H1 (cell line): ENCODE measurements at regions not wholly inside any gene's neighbourhood (a gene's known extent, or its start where the extent isn't known, plus 50 kb on each side); places are given as distances from the start of the nearest gene placed in this dataset.

Source experiments
- CTCF ChIA-PET: fragments of 300-600 bp; sonication (Branson Sonifier 250); formaldehyde crosslinking; loops from one replicate; lab custom pipeline; 2021; ENCODE audit not compliant: partially characterized antibody; lab: Charles Lee
- POLR2A ChIA-PET: fragments of 300-600 bp; sonication (Branson Sonifier 250); formaldehyde crosslinking; loops from one replicate; lab custom pipeline; 2021; ENCODE audit warnings: inconsistent platforms; ENCODE audit not compliant: partially characterized antibody; lab: Charles Lee
- DNase-seq, 2 experiments: peaks; one replicate each; pipeline versions ENCODE4 v3.0.0 to v3.0.0-alpha.2; 2010 to 2022; ENCODE audit warnings: low spot score in 2 of 2, low read depth in 1 of 2, mixed read lengths in 1 of 2
- FAIRE-seq: peaks from 2 replicates; lab custom pipeline; 2011; peaks lifted over from hg19 to GRCh38; lab: Jason Lieb, UNC
- H2AFZ ChIP-seq: 2 replicates; pipeline ENCODE4 v1.8.1; 2012; ENCODE audit warnings: low read length, inconsistent platforms
- H2AK5ac ChIP-seq: 2 replicates; pipeline ENCODE4 v1.6.1; 2013; ENCODE audit warnings: low read depth, low read length
- H2BK120ac ChIP-seq: replicated peaks from 2 replicates; pipeline ENCODE3; 2013; ENCODE audit warnings: low read depth, low read length, inconsistent platforms
- H2BK12ac ChIP-seq: 2 replicates; pipeline ENCODE4 v1.6.1; 2013; ENCODE audit warnings: low read depth, low read length
- H2BK15ac ChIP-seq: 2 replicates; pipeline ENCODE4 v1.6.1; 2013; ENCODE audit warnings: low read length
- H2BK20ac ChIP-seq: 2 replicates; pipeline ENCODE4 v1.6.1; 2013; ENCODE audit warnings: low read length
- H2BK5ac ChIP-seq: 2 replicates; pipeline ENCODE4 v1.6.1; 2013; ENCODE audit warnings: low read depth, low read length
- H3K14ac ChIP-seq: 2 replicates; pipeline ENCODE4 v1.6.1; 2013; ENCODE audit warnings: inconsistent platforms; ENCODE audit not compliant: insufficient read length
- H3K18ac ChIP-seq: 2 replicates; pipeline ENCODE4 v1.6.1; 2013; ENCODE audit warnings: low read length; ENCODE audit errors: extremely low read depth
- H3K23ac ChIP-seq: 2 replicates; pipeline ENCODE4 v1.6.1; 2013; ENCODE audit warnings: inconsistent platforms; ENCODE audit not compliant: insufficient read length
- H3K23me2 ChIP-seq: 2 replicates; pipeline ENCODE4 v1.6.1; 2013; ENCODE audit warnings: low read depth, low read length
- H3K27ac ChIP-seq: 2 replicates; pipeline ENCODE4 v1.6.1; 2011; ENCODE audit warnings: low read depth, low read length, inconsistent platforms
- H3K27me3 ChIP-seq, 4 experiments: replicated peaks in 1 of 4; 1 replicate in 1 of 4; 2 replicates in 3 of 4; pipeline versions ENCODE4 v1.6.1 to v1.8.1; 2011 to 2013; ENCODE audit warnings: low read length in 3 of 4, mild to moderate bottlenecking in 3 of 4, inconsistent platforms in 2 of 4, mixed read lengths in 2 of 4, moderate library complexity in 1 of 4; ENCODE audit not compliant: control insufficient read depth in 3 of 4, insufficient read depth in 3 of 4; ENCODE audit errors: extremely low read depth in 1 of 4
- H3K36me3 ChIP-seq, 4 experiments: 2 replicates each; pipeline versions ENCODE4 v1.6.1 to v1.8.1; 2011 to 2013; ENCODE audit warnings: mild to moderate bottlenecking in 4 of 4, low read length in 3 of 4, moderate library complexity in 2 of 4, control low read depth in 1 of 4, inconsistent platforms in 1 of 4; ENCODE audit not compliant: insufficient read depth in 4 of 4, control insufficient read depth in 2 of 4
- H3K4ac ChIP-seq: replicated peaks from 2 replicates; pipeline ENCODE3; 2013; ENCODE audit warnings: low read length, low read depth, mixed read lengths, inconsistent platforms; ENCODE audit not compliant: insufficient read length
- H3K4me1 ChIP-seq, 4 experiments: replicated peaks in 1 of 4; 1 replicate in 1 of 4; 2 replicates in 3 of 4; pipeline versions ENCODE4 v1.6.1 to v1.8.1; 2011 to 2013; ENCODE audit warnings: low read length in 3 of 4, inconsistent platforms in 2 of 4, mixed read lengths in 1 of 4; ENCODE audit not compliant: insufficient read depth in 4 of 4, control insufficient read depth in 3 of 4
- H3K4me2 ChIP-seq, 2 experiments: 2 replicates each; pipeline versions ENCODE4 v1.6.1 to v1.8.1; 2011 to 2013; ENCODE audit warnings: low read depth in 2 of 2, low read length in 2 of 2, control low read depth in 1 of 2, inconsistent platforms in 1 of 2, mild to moderate bottlenecking in 1 of 2; ENCODE audit not compliant: insufficient read depth in 1 of 2
- H3K4me3 ChIP-seq, 4 experiments: fragments of 200-600, 300-600 bp in 1 of 4; sonication (generic), shearing (Covaris generic), sonication (Bioruptor Twin) in 1 of 4; 2 replicates each; pipeline versions ENCODE4 v1.5.1 to v1.8.1; 2011 to 2016; ENCODE audit warnings: low read length in 4 of 4, low read depth in 3 of 4, control low read depth in 2 of 4, inconsistent platforms in 2 of 4, mild to moderate bottlenecking in 2 of 4, mixed read lengths in 1 of 4, moderate library complexity in 1 of 4; ENCODE audit not compliant: insufficient read depth in 2 of 4; ENCODE audit errors: extremely low read depth in 1 of 4
- H3K56ac ChIP-seq: replicated peaks from 2 replicates; pipeline ENCODE3; 2013; ENCODE audit warnings: low read depth, mild to moderate bottlenecking, mixed read lengths, low read length, inconsistent platforms; ENCODE audit not compliant: insufficient read length
- H3K79me1 ChIP-seq: 2 replicates; pipeline ENCODE4 v1.6.1; 2013; ENCODE audit warnings: low read depth, low read length, control low read depth
- H3K79me2 ChIP-seq, 2 experiments: 2 replicates each; pipeline versions ENCODE4 v1.6.1 to v1.8.1; 2012 to 2013; ENCODE audit warnings: low read length in 2 of 2, mild to moderate bottlenecking in 2 of 2, inconsistent platforms in 1 of 2; ENCODE audit not compliant: insufficient read depth in 2 of 2, control insufficient read depth in 1 of 2
- H3K9ac ChIP-seq, 4 experiments: replicated peaks in 1 of 4; 1 replicate in 1 of 4; 2 replicates in 3 of 4; pipeline versions ENCODE4 v1.6.1 to v1.8.1; 2011 to 2013; ENCODE audit warnings: low read depth in 3 of 4, low read length in 3 of 4, control low read depth in 2 of 4, mild to moderate bottlenecking in 2 of 4, moderate library complexity in 2 of 4, inconsistent platforms in 1 of 4; ENCODE audit errors: extremely low read depth in 1 of 4
- H3K9me3 ChIP-seq, 2 experiments: 2 replicates each; pipeline versions ENCODE4 v1.6.1 to v1.8.1; 2012 to 2013; ENCODE audit warnings: mild to moderate bottlenecking in 2 of 2, moderate library complexity in 2 of 2, control low read depth in 1 of 2, inconsistent platforms in 1 of 2, low read depth in 1 of 2, low read length in 1 of 2, mixed read lengths in 1 of 2; ENCODE audit not compliant: insufficient read depth in 2 of 2
- H4K20me1 ChIP-seq, 2 experiments: replicated peaks in 1 of 2; 2 replicates each; pipeline versions ENCODE3 to v1.8.1; 2011 to 2013; ENCODE audit warnings: inconsistent platforms in 2 of 2, low read length in 2 of 2, mild to moderate bottlenecking in 1 of 2; ENCODE audit not compliant: insufficient read depth in 2 of 2, control insufficient read depth in 1 of 2
- H4K5ac ChIP-seq: 2 replicates; pipeline ENCODE4 v1.6.1; 2013; ENCODE audit warnings: low read length, low read depth, mixed read lengths, inconsistent platforms; ENCODE audit not compliant: insufficient read length
- H4K8ac ChIP-seq: 2 replicates; pipeline ENCODE4 v1.8.0; 2013; ENCODE audit warnings: mild to moderate bottlenecking, moderate library complexity, low read length, inconsistent platforms; ENCODE audit not compliant: insufficient read depth; ENCODE audit errors: extremely low read depth
- H4K91ac ChIP-seq: replicated peaks from 2 replicates; pipeline ENCODE3; 2013; ENCODE audit warnings: low read length, mixed read lengths, inconsistent platforms; ENCODE audit not compliant: insufficient read length
- BCL11A ChIP-seq, 2 experiments: IDR thresholded peaks; one replicate each; pipeline ENCODE4 v1.6.1; 2011; ENCODE audit warnings: low read depth in 2 of 2, low read length in 2 of 2, mild to moderate bottlenecking in 2 of 2
- BRCA1 ChIP-seq: IDR thresholded peaks from 2 replicates; pipeline ENCODE4 v1.6.1; 2012; ENCODE audit warnings: low read depth, low read length, improper control_type of control experiment
- CTCF ChIP-seq, 3 experiments: IDR thresholded peaks; 1 replicate in 2 of 3; 2 replicates in 1 of 3; pipeline versions ENCODE4 v1.5.1 to v1.6.1; 2011; ENCODE audit warnings: low read length in 3 of 3, mild to moderate bottlenecking in 3 of 3, inconsistent platforms in 2 of 3, low read depth in 1 of 3, moderate library complexity in 1 of 3; ENCODE audit not compliant: insufficient read depth in 1 of 3; ENCODE audit errors: control extremely low read depth in 1 of 3
- FOSL1 ChIP-seq: IDR thresholded peaks from 2 replicates; pipeline ENCODE4 v1.6.1; 2011; ENCODE audit warnings: mild to moderate bottlenecking, low read depth, low read length, moderate library complexity; ENCODE audit not compliant: insufficient read depth
- JUN ChIP-seq: IDR thresholded peaks from 2 replicates; pipeline ENCODE4 v1.6.1; 2011; ENCODE audit warnings: low read depth, mild to moderate bottlenecking, improper control_type of control experiment, low read length
- JUND ChIP-seq: IDR thresholded peaks from 2 replicates; pipeline ENCODE4 v1.6.1; 2011; ENCODE audit warnings: mild to moderate bottlenecking, improper control_type of control experiment, low read length
- RAD21 ChIP-seq, 2 experiments: IDR thresholded peaks in 1 of 2; conservative IDR thresholded peaks in 1 of 2; 2 replicates each; pipeline ENCODE4 v1.6.1; 2011; ENCODE audit warnings: low read depth in 2 of 2, low read length in 2 of 2, improper control_type of control experiment in 1 of 2, inconsistent platforms in 1 of 2, mild to moderate bottlenecking in 1 of 2, moderate library complexity in 1 of 2
- SUZ12 ChIP-seq: fragments of 200-600 bp; sonication (generic); IDR thresholded peaks from 2 replicates; pipeline ENCODE4 v1.6.1; 2012; ENCODE audit warnings: mild to moderate bottlenecking, inconsistent platforms, low read length, moderate library complexity, mixed read lengths
- WGBS, 2 experiments: shearing (Covaris generic) in 1 of 2; methylation state at CpG; one replicate each; pipeline versions ENCODE4 v1.1.6 to v1.1.7; 2013 to 2015; ENCODE audit warnings: low lambda C conversion rate in 2 of 2, mixed read lengths in 2 of 2, inconsistent platforms in 1 of 2, low coverage in 1 of 2, missing lambda C conversion rate in 1 of 2; ENCODE audit not compliant: insufficient replicate concordance in 2 of 2, insufficient coverage in 1 of 2, insufficient read length in 1 of 2; ENCODE audit errors: extremely low coverage in 1 of 2, missing lambda C conversion rate in 1 of 2; 5-methylcytosine and 5-hydroxymethylcytosine counted together

DNA sequence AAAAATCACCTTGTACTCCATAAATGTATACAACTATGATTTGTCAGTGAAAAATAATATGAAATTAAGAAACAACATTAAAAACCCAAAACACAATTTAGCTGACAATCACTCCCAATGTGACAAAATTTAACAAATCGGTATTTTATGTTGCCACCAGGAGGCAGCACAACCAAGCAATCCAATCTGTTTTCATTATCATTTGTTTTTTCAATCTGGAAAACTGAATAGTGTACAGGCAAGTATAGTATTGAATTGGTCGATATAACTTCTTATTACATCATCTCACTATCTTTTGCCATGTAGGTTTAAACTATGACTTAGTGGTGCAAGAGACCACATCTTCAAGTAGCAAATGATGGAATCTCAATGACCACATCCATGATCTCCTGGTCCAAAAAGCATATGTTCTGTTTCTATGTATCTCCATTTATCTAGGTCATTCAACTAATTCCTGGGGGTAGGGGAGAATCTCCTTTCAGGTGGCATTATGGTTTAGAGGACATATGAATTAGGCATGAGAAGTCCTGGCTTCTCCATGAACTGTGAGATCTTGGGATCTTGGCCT lies 112.9 kb upstream of the AGA start:
- Histone ChIP-seq H3K36me3 (no peaks in the 10 kb centered on the region), H3K9me3 (peaks cover 0 to 8% of the 10 kb centered on the region in 2 experiments; a peak in 1 of 4 replicates), H3K9ac (no peak overlapping the region), H2AFZ (no peak overlapping the region), H3K79me1 (no peaks in the 10 kb centered on the region), H4K91ac (no peak overlapping the region), H3K27me3 (no peaks in the 10 kb centered on the region), H2BK20ac (no peak overlapping the region), H3K56ac (no peak overlapping the region), H3K23ac (no peak overlapping the region), H3K23me2 (no peaks in the 10 kb centered on the region), H4K5ac (no peak overlapping the region), H3K4ac (no peak overlapping the region), H3K79me2 (no peaks in the 10 kb centered on the region), H2BK15ac (no peak overlapping the region), H2BK5ac (no peak overlapping the region), H3K18ac (no peak overlapping the region), H4K20me1 (no peaks in the 10 kb centered on the region), H3K4me3 (no peak overlapping the region), H4K8ac (no peak overlapping the region), H2BK12ac (no peak overlapping the region), H2BK120ac (no peak overlapping the region), H3K4me1 (peaks cover 0 to 7% (median 1%) of the 10 kb centered on the region in 4 experiments; a peak in 2 of 7 replicates), H3K14ac (no peak overlapping the region), H3K4me2 (no peak overlapping the region), H2AK5ac (no peak overlapping the region), H3K27ac (no peak overlapping the region)
- DNase-seq = peak in 1 of 2 experiments; percentile 50
- CTCF ChIA-PET = interaction anchor here (0.7 to 2.7 kb wide), 9 partner anchors 9 to 534 kb away, joined by 3 to 6 read pairs (median 3); partner anchors contain the start of gene AGA
- no peak for TF ChIP-seq FOSL1
- no peak for TF ChIP-seq SUZ12
- TF ChIP-seq BCL11A (IDR thresholded peaks at IDR 0.05; ENCODE audit: low read depth in 2 of 2, low read length in 2 of 2) = no peak
- TF ChIP-seq BRCA1 = no peak
- no peak for TF ChIP-seq JUN
- TF ChIP-seq CTCF (IDR thresholded peaks at IDR 0.05; ENCODE audit: control extremely low read depth in 1 of 3, insufficient read depth in 1 of 3, low read depth in 1 of 3, low read length in 3 of 3) = peak in 2 of 3 experiments; percentile 45 to 60; a peak in 2 of 4 replicates
- peak; percentile 86 to 88 for TF ChIP-seq RAD21 (IDR thresholded peaks at IDR 0.05 in 1 of 2, conservative IDR thresholded peaks at IDR 0.05 in 1 of 2; ENCODE audit: low read depth in 2 of 2, low read length in 2 of 2)
- no peak for TF ChIP-seq JUND
- FAIRE-seq = peak; percentile 90
- 41% methylated on average over 2 of the region's 2 CpGs; no CpG with 5 or more reads in 1 of the 2 experiments for WGBS, 2 experiments
- POLR2A ChIA-PET = no interaction called here
